ENCODE measurements at regions not wholly inside any gene's neighbourhood (a gene's known extent, or its start where the extent isn't known, plus 50 kb on each side); places are given as distances from the start of the nearest gene placed in this dataset.

DNA sequence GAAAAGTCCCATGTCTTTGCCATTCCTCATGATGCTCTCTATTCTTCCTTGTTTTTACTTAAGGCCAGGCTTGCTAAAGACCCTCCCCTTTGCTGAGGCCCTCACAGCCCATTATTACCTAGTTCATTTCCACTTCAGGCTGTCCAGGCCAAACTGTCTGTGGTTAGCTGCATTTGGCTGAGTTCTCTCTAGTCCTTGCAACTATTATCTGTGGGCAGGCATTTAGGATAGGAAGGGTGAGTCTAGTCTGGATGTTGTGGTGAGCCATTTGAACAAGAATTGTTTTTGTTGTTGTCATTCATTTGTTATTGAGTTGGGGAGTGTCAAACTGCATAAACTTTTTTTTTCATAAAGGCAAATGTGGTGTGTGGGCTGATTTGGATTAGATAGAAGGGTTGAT is 182.4 kb downstream of the CD109 start:
- no peaks in the 10 kb centered on the region for H3K27me3 ChIP-seq
- DNase-seq (no peak), ATAC-seq (no peak)
- intact Hi-C loops (cut with DNase I; ENCODE audit: low total_unique reads): no loop called here
- H3K4me1 ChIP-seq: no peaks in the 10 kb centered on the region
- H3K4me3 ChIP-seq: no peak overlapping the region
- in situ Hi-C loops (cut with MboI; ENCODE audit: low sequenced_read_pairs in 4 of 4): no loop called here
- no peaks in the 10 kb centered on the region for H3K36me3 ChIP-seq
- H3K27ac ChIP-seq: no peak overlapping the region
- TF ChIP-seq, protein P1, sequence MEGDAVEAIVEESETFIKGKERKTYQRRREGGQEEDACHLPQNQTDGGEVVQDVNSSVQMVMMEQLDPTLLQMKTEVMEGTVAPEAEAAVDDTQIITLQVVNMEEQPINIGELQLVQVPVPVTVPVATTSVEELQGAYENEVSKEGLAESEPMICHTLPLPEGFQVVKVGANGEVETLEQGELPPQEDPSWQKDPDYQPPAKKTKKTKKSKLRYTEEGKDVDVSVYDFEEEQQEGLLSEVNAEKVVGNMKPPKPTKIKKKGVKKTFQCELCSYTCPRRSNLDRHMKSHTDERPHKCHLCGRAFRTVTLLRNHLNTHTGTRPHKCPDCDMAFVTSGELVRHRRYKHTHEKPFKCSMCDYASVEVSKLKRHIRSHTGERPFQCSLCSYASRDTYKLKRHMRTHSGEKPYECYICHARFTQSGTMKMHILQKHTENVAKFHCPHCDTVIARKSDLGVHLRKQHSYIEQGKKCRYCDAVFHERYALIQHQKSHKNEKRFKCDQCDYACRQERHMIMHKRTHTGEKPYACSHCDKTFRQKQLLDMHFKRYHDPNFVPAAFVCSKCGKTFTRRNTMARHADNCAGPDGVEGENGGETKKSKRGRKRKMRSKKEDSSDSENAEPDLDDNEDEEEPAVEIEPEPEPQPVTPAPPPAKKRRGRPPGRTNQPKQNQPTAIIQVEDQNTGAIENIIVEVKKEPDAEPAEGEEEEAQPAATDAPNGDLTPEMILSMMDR (IDR thresholded peaks at IDR 0.05 in 4 of 5, conservative IDR thresholded peaks at IDR 0.05 in 1 of 5): no peak
- no peak for TF ChIP-seq POLR2A (IDR thresholded peaks at IDR 0.05)
- no peaks in the 10 kb centered on the region for H3K9me3 ChIP-seq
